HG03175 (cell line): ENCODE measurements at regions not wholly inside any gene's neighbourhood (a gene's known extent, or its start where the extent isn't known, plus 50 kb on each side); places are given as distances from the start of the nearest gene placed in this dataset.
A peak's percentile ranks its signal among the peaks of the same experiment; 100 is the strongest.
"Not testable (repeated sequence)": the region's sequence is repeated elsewhere in the genome, so short reads cannot be mapped to it uniquely, and the experiment has no call there.

Experiments
- ATAC-seq: cut with Tn5 transposase; IDR thresholded peaks from one replicate; pipeline ENCODE4 v1.9.1; 2021; ENCODE audit warnings: mild to moderate bottlenecking, moderate library complexity; ENCODE audit not compliant: unreplicated experiment

DNA sequence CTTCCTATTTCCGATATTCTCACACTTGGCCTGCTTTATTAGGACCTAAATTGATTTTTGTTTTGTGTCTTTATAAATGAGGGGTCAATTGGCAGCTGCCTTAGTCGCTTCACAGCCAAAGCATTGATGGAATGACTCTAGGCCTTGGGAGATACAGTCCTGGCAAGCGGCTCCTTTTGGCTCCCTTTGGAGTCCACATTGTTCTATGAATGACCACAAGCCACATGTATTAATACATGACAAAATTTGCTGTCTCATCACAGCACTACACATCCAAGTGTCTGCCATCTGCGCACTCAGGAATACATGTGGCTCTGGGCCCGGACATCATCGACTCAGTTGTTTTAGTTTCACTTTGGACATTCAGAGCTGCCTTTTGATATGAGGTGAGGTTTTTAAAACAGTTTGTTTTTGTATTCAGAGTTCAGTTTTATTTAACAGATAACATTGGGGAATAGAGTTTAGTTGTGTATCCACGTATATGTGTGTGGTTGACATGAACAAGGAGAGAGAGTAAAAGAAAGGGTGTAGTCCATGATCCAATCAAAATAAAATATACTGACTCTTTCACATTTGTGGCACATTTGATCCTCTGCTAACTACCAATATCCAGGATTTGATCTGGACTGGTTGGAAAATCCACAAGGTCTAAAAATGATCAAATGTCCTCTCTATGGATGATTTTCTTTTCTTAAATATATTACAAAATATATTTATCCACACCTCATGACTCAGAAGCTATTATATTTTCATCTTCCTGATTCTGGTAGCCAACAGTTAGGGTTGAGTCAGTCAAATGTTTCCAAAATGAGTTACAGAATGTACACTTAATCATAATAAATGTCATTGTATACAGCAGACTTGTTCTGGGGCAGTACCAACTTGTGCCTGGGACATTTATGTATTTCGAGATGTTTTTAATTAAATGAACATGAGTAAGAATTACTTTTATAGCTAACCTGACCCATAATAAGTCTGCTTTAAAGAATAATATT is 114.0 kb upstream of the MTAP start:
- ATAC-seq: no peak

DNA sequence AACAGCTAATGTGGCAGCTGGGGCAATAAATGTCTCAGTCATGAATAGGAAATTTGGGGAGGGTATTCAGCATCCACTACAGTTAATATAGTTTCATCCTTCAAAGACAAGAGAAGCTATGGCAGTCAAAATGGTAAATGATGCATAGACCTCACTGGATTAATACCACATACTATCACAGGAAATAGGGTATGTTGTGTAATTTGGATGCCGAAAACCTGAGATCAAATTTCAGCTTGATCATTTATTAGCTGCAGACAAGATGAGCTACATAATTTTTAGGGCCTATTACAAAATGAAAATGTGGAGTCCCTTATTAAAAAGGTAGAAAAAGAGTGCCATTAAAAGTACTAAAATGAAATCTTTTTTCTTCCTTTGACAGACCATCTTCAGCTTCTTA is 112.6 kb upstream of the MTAP start:
- ATAC-seq: no peak

DNA sequence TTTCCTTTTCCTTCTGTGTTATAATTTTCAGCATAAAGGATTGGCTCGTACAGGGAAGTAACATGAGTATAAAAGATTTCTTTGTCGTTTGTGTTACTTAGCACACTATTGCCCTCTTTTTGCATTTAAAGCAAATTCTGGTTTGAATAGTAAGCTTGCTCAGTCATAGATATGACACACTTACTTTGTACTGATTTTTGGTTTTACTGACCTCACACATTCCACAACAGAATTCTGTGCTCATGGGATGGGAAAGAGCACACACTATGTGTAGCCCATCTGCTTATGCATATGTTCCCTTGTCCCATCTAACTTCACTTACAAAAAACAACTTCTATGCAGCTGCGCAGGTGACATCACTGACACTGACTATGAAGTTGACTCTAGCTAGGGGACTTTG is 111.9 kb upstream of the MTAP start:
- ATAC-seq: no peak

DNA sequence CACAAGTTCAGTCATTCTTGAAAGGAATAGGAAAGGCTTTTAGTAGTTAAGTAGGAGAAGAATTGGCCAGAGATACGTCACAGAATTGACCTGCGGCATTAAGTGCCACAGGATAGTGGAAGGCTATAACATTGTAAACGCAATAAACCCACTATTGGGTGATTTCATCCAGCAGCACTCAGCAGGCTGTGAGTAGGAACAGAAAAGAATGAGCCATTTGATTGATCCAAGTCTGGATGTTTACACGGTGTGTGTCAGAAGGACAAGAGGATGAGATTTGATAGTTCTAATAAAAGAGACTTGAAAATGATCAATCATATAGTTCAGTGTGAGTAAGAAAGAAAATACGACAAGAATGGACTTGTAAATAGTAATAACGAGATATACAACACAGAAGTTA is 110.0 kb upstream of the MTAP start:
- ATAC-seq: no peak

DNA sequence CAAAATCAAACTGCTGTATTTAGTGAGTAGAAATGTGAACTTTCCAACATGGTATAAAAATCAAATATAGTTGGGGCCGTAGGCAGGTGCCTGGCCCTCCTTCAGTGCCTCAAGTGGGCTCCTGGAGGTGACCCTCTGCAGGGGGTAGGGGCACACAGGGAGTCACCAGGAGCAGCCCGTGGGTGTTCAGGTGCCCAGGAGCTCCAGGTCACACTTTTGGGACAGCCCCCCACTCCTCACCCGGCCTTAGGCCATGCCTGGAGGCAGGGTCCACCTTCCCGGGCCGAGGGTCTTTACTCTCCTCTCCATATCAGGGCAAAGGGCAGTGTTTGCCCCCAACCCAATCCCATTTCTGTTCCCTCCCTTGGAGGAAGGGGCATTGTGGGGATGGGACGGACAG is 108.0 kb upstream of the MTAP start:
- no peak for ATAC-seq

DNA sequence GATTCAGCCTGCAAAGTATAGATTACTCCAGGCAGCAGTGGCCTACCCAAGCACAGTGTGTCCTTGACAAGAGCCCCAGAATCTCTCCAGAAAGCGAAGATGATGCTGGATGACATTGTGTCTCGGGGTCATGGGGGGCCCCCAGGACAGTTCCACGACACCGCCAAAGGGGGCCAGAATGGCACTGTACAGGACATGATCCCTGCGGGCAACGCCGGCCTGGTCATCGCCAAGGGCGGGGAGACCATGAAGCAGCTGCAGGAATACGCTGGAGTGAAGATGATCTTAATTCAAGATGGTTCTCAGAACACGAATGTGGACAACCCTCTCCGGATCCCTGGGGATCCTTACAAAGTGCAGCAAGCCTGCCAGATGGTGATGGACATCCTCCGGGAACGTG is 107.0 kb upstream of the MTAP start:
- no peak for ATAC-seq

DNA sequence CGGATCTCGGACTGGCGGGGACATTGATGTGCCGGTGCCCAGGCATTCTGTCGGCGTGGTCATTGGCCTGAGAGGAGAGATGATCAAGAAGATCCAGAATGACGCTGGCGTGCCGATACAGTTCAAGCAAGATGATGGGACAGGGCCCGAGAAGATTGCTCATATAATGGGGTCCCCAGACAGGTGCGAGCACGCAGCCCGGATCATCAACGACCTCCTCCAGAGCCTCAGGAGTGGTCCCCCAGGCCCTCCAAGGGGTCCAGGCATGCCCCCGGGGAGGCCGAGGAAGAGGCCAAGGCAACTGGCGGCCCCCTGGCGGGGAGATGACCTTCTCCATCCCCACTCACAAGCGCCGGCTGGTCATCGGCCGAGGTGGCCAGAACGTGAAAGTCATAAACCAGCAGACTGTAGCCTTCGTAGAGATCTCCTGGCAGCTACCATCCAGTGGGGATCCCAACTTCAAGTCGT is 106.5 kb upstream of the MTAP start:
- no peak for ATAC-seq

DNA sequence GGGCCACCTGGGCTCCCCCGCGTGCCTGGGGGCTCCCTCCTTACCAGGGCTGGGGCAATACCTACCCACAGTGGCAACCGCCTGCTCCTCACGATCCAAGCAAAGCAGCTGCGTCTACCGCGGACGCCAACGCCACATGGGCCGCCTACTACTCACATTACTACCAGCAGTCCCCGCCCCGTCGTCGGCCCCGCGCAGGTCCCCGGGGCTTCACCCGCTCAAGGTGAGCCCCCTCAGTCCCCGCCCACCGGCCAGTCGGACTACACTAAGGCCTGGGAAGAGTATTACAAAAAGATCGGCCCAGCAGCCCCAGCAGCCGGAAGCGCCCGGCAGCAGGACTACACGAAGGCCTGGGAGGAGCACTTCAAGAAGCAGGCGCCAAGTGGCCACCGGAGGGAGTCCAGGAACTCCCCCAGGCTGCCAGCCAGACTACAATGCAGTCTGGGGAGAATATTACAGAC is 106.0 kb upstream of the MTAP start:
- ATAC-seq: no peak

DNA sequence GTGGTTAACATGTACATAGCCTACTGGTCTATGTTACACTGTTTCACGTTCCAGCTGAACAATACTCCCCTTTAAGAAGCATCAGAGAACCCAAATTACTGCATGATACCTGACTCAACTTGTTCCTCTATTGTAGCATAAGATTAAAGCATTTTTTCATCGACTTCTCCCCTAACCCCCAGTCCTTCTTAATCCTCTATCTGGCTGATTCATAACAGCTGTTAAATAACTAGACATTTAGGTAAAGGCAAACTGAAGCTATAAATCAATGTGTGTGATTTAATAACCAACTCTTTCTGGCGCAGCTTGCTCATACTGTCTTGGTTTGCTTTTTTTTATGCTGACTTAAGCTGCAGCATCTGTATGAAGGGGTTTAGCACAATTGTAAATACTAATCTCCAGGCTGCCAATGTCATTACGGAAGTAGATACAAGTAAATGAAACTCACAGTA is 94.2 kb upstream of the MTAP start:
- no peak for ATAC-seq

DNA sequence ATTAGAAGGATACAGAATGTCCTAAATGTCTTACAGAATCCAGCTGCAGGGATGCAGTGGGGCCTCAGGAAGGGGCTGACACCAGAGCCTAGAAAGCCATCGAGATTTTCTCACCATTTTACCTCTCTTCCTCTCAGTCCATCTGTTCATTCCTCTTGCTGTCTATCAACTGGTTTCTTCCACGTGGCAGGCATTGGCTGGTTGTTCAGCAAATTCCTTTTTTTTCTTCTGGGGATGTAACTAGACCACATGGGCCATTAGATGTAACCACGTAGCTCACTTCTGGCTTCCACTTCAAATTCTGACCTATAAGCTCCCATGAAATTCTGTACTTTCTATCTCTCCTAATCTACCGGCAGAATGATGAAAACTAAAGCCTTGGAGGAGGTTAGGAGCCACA is 93.6 kb upstream of the MTAP start:
- no peak for ATAC-seq

DNA sequence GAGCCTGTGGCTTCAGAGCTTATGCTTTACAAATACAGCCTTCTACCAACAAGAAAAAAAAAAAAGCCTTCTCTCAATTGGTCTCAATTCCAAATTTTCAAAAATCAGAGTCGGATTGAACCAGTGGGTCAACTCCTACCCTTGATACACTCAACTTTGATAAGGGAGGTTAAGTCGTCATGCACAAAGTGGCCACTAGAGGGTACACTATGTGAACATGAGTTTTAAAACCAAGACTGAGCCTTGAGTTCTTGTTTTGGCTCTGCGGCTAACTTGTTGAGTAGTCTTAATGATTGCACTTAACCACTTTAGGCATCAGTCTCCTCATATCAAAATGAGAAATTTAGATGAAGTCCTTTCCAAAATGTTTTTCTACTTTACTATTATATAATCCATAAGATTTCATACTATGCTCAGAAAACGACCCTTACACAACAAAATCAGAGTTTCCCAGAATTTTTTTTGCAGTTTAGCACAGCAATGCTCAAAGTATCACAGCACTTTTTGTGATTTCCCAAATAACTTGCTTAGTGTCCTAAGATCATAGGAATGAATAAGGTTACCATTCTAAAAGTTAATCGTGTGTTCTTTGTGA is 92.9 kb upstream of the MTAP start:
- peak; percentile 73 for ATAC-seq

DNA sequence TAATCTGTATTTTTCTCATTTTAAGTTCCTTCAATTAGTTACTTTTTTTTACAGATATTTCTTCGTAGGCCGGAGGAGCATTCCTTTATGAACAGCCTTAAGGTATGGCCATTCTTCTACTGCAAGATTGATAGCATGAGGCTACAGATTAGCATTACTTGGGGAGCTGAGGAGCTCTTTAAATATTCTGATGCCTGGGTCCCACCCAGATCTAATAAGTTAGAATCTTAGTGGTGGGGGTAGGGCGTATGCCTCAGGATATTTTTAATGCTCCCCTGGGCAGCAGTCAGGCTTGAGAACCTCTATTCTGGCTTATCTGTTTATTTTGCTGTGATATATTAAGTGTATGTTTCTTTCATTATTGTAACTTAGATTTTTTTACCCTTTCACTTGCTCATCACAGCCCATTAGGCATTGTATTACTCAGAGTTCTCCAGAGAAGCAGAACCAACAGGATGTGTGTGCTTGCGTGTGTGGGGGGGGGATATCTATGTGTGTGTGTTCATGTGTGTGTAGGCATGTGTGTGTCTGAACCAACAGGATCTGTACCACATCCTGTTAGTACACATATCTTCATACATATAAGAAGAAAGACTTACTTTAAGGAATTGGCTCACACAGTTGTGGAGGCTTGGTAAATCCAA is 91.8 kb upstream of the MTAP start:
- ATAC-seq: peak; percentile 38

DNA sequence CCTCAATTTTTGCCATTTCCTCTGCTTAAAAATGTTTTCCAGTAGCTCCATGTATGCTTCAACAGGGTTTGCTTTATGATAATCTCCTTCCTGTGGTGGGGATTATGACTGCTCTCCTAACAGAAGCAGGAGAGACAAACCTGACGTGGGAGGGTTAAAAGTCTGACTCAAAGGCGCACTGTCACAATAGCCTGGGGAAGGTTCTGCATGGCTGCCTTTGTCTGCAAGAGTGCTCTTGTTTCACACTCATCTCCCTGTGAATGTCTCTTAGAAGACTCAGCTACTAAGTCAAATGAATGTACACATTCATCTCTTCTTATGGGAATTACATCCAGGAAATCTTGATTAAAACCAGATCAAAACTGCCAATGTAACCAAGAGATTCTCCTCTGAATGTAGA is 90.9 kb upstream of the MTAP start:
- peak; percentile 56 for ATAC-seq

DNA sequence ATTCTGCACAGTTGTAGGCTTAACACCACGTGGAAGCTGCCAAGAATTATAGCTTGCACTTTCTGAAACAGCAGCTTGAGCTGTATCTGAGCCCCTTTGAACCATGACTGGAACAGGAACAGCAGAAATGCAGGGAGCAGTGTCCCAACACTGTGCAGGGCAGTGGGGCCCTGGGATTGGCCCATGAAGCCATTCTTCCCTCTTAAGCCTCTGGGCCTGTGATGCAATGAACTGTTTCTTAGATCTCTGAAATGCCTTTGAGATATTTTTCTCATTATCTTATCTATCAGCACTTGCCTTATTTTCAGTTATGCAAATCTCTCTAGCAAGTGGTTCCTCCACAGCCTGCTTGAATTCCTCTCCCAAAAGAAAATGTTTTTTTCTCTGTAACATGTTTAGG is 87.0 kb upstream of the MTAP start:
- ATAC-seq: no peak

DNA sequence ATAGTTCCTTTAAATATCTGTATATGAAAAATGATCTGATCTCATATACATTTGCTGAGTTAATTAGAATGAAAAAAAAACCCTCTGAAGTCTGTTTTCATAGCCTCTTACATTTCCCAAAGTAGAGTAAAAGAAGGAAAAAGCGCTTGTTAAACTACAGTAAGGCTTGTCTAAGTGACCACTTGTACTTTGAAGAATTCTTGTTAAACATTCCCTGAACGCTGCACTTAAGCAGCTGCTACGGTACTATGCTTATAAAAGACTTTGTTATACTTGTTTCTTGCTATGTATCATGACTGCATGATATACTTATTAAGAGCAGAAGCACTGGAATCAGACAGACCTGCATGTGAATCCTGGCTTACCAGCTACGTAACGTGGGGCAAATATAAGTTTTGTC is 81.7 kb upstream of the MTAP start:
- no peak for ATAC-seq

DNA sequence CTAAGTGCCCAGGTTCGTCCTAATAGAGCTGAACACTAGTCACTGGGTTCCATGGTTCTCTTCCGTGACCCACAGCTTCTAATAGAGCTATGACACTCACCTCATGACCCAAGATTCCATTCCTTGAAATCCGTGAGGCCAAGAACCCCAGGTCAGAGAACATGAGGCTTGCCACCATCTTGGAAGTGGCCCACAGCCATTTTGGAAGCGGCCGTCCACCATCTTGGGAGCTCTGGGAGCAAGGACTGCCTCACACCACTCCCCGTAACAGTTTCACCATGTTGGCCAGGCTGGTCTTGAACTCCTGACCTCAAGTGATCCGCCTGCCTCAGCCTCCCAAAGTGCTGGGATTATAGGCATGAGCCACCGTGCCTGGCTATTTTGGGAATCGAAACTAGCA is 75.0 kb upstream of the MTAP start:
- not testable (repeated sequence) for ATAC-seq

DNA sequence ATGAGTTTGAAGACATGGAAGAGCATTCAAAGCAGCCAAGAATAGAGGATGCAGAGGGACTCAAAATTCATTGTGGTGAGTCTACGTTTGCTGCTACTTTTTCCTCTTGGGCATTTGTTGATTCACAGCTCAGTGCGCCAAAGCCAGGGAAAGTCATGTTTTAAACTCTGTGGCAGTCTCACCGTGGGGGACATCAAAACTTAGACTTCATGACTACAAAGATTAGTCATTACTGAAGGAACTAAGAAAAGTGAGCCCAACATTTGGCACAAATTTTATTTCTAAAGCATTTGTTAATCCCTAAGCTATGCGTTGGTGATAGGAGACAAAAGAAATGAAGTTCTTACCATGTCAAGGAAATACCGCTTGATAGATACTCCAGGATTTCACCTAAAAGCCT is 73.7 kb upstream of the MTAP start:
- ATAC-seq: no peak

DNA sequence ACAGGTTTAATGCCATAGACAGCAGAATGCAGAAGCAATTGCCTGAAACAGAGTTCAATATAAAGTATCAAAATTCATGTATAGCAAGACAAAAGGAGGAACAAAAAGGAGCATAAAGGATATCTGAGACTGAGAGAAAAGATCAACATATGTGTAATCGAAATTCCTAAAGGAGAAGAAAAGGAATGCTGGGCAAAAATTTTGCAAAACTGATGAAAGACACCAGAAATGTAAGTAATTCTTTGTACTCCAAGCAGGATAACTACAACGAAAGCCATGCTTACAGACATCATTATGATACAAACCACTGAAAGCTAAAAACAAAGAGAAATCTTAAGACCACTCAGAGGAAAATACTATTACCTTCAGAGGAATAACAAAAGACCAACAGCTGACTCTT is 72.8 kb upstream of the MTAP start:
- ATAC-seq: no peak

DNA sequence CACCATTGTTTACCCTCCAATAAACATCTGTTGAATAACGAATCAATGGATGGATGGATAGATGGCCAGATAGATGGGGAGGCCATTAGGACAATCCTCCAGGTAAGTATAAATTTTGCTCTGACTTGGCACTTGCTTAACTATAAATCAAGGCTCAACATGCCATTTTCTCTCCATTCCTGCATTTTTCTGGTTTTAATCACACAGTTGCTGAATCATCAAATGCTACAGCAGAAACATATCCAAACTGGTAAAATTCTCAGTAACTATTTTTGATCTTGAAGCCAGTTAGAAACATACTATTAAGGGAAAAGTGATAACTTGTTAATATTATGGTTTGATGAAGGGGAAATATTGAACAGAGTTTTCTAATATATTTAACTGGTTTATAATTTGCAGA is 71.5 kb upstream of the MTAP start:
- no peak for ATAC-seq

DNA sequence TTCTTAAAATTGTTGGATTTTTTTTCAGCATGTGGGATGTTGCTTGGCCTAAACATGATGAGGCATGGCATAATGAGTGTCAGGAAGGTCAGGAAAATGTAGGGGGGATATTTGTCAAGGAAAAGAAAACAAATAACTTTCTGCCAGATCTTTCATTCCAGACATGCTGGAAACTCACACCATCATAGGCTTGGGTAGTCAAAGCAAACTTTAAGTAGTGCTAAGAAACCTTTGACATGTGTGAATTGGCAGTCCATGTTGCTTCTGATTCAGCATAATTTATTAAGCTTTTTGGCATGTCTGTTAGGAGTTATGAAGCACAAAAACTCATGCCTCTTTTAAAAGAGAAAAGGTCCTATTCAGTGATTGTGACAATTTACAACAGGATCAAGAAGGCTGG is 61.3 kb upstream of the MTAP start:
- no peak for ATAC-seq

DNA sequence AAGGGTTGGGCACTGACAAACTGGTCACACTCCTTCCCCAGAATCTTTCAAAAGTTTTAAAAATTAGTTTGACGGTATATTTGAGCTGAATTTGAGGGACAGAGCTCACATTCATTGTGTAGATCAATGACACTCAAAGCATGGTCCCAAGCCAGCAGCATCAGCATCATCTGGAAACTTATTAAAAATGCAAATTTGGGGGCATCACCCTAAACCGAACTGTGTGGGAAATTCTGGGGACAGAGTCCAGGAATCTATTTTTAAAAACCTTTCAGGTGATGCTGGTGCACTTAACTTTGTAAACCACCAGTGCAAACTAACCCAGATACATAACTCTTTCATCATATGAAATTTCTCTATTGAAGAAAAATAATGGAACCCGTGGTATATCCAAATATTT is 58.1 kb upstream of the MTAP start:
- ATAC-seq: no peak

DNA sequence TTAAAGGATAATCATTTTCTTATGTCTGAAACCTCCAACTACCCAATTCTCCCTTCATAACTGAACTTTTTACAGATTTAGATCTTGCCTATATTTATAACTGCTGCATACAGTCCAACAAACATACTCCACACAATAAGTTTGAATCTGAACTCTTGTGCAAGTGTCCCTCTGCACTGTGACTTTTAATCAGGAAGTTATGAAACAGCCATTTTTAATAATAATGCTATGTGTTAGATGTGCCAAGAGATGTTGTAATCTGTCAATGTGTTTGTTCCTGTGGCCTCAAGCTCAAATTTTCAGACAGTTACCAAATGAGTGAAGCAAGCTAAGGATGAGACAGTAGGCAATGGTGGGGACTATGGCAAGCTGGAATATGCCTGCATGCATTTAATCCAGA is 57.6 kb upstream of the MTAP start:
- ATAC-seq: no peak
